ENCODE measurements at regions not wholly inside any gene's neighbourhood (a gene's known extent, or its start where the extent isn't known, plus 50 kb on each side); places are given as distances from the start of the nearest gene placed in this dataset.

DNA sequence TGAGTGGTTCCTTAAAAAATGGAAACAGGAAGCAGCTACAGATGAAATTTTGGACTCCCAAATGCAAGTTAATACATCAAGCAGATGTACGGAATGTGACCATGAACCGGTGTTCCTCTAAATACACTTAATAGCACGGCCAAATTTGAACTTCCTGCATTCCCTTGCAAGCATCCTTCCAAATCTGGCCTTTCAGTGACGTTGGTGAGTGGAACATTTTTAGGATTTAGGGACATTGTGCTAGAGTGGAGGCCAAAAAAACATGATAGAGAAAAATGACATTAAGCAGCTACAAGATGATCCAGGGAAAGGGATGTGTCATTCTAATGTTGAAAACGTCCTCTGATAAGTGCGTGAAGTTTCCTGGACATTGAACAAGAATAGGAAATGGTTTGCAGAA lies 62.1 kb downstream of the CTAGE1 start:
- in situ Hi-C loops (cut with HindIII; ENCODE audit: low pct_unique_long_range_greater_than_20kb, low sequenced_read_pairs) = no loop called here
- DNase-seq (ENCODE audit: low read depth, low spot score) = no peak

DNA sequence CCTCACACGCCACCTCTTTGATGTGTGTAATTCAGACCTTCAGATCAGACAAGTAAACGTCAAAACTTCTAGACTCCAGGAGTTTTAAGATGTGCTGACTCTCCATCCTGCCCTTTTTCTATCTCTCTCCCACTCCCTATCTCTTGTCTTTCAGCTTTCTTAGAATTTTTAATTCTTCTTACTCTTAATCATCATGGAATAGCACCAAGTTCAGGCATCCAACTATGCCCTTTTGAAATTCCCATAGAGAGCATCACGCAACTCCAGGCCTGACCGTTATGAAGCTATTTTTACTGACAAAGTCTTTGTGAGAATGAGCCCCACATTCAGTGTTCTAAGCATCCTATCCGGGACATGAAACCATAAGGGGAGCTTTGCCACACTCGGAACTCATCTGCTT lies 62.6 kb downstream of the CTAGE1 start:
- DNase-seq (ENCODE audit: low read depth, low spot score) = no peak
- in situ Hi-C loops (cut with HindIII; ENCODE audit: low pct_unique_long_range_greater_than_20kb, low sequenced_read_pairs) = no loop called here

DNA sequence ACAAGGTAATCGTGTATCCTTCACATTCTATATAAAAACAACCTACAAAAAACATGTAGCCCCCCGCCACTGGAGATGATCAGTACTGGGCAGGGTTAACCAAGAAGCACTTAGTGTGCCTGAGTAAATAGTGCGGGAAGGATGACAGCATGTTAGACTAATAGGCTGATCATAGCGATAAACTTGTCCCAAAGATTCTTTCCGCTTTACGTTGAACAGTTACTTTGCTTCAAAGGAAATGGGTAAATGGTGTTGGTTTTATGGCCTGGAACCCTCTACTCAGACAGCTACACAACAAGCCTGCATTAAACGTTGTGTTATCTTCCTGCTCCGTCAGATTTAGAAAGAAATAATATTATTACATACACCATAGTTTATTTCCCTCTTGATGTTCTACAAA lies 67.7 kb downstream of the CTAGE1 start:
- DNase-seq (ENCODE audit: low read depth, low spot score) = no peak
- in situ Hi-C loops (cut with HindIII; ENCODE audit: low pct_unique_long_range_greater_than_20kb, low sequenced_read_pairs) = no loop called here

DNA sequence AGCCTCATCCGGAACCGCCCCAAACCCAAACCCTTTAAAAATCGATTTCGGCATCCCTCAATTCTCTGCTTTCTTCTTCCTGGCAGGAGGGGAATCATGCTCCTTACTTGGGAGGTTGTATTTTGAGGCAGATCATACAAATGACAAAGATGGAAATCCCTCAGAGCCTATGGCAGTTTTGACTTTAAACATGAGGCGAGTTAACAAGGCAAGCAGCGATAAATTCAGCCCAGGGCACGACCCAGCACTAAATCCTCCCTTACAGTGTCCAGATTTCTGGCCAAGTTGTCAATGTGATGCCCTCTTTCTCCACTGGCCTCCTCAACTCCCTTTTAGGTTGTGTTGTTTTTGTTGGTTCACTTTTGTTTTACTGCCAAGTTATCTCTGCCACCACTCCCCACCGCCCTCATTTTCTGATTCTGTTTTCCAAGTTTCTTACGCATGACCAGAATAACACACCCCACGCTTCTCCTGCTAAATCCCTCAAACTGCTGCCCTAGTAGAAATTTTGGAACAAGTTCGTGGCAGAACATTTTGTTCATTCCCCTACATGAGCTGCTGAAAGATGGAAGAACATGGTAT lies 68.3 kb downstream of the CTAGE1 start:
- in situ Hi-C loops (cut with HindIII; ENCODE audit: low pct_unique_long_range_greater_than_20kb, low sequenced_read_pairs) = no loop called here
- DNase-seq (ENCODE audit: low read depth, low spot score) = no peak

DNA sequence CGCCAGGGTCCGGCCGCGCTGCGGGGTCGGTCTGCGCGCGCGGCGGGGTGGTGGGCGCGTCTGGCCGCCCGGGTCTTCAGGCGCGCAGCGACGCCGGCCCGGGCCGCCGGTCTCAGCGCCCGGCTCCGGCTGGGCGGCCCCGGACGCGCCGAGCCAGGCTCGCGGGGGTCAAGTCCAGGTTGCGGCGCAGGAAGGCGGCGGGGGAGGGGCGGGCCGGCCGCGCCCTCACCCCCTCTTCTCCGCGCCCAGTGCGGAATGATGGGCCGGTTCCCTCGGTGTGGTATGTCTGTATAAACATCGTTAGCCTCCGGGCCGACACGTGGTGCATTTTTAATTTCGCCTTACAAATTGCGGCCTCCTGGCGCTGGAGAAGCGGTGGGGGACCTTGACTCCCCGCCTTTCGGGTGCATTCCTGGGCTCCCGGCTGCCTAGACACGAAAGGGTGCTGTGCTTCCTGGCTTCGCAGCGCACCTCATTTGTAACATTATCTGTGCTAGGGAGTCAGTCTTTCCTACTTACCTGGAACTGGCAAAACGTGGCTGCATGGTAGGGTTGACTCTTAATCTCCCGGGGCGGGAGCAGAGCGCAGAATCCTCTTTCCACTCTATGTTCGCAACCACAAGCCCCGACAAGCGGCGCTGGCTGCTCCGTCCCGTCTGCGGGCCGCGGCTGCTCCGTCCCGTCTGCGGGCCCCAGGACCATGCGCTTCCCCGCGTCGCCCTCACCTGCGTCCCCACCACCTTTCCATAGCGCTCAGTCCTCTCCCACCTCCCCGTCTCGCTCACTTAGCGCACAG lies 69.0 kb downstream of the CTAGE1 start:
- in situ Hi-C loops (cut with HindIII; ENCODE audit: low pct_unique_long_range_greater_than_20kb, low sequenced_read_pairs) = no loop called here

GRCh38 chr18:22347606-22348511 lies 69.9 kb downstream of the CTAGE1 start:
- in situ Hi-C loops (cut with HindIII; ENCODE audit: low pct_unique_long_range_greater_than_20kb, low sequenced_read_pairs) = no loop called here
- DNase-seq (ENCODE audit: low read depth, low spot score) = no peak

More for the DNA sequence above, 69.0 kb downstream of the CTAGE1 start:
- DNase-seq (ENCODE audit: low read depth, low spot score) = no peak

DNA sequence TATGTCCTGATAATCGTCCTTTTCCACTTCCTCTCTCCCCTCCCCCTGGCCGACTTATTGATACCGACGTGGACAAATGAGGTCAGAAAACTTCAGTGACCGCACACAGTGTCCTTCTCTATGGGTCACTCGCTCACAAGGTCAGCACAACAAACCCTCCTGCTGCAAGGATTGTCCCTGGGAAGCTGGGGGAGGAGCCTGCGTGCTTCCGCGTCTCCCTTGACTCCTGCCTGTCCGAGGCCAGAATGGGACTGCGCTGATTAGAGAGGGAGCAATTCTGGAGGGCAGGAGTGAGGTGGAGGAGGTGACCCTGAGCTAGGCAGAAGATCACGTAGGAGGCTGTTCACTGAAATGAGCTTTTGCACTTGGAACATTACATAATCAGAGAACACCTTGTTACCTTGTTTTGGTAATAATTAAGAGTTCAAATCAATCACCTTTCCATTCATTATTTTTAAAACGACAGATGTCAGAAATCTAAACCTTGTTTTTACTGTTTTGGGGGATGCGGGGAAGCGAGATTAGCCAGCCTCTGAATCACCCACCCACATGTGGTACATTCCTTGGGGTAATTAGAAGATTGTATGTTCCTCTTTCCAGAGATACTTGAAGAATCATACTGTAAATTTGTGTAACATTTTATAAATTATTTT lies 70.6 kb downstream of the CTAGE1 start:
- in situ Hi-C loops (cut with HindIII; ENCODE audit: low pct_unique_long_range_greater_than_20kb, low sequenced_read_pairs) = no loop called here
- DNase-seq (ENCODE audit: low read depth, low spot score) = no peak

DNA sequence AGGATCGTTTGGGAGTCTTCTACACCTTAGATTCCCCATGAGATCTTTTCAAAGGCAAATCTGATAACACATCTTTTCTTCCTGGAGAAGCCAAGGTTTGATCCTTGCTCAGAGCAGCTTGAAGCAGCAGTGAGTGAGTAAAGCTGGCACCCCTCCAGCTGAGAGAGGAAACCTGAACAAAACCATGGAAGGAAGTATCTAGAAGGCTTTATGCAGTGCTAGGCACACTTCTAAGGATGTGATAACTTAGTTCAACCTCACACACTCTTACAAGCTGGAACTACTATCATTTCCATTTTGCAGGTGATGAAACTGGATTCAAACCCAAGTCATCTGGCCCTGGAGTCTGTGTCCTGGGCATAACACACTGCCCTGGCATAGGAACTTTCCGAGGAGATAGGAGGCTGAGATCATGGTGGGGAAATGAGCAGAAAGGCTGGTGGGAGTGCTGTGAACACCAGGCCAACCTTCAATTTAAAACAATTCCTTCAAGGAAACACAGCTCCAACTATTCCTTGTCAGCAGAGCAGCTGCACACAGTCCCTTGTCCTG lies 71.2 kb downstream of the CTAGE1 start:
- in situ Hi-C loops (cut with HindIII; ENCODE audit: low pct_unique_long_range_greater_than_20kb, low sequenced_read_pairs) = no loop called here
- no peak for DNase-seq (ENCODE audit: low read depth, low spot score)

- in situ Hi-C loops (cut with HindIII; ENCODE audit: low pct_unique_long_range_greater_than_20kb, low sequenced_read_pairs) = no loop called here
These were observed 72.0 kb downstream of the CTAGE1 start for GRCh38 chr18:22345718-22346117.

GRCh38 chr18:22344908-22345670 lies 72.6 kb downstream of the CTAGE1 start:
- no peak for DNase-seq (ENCODE audit: low read depth, low spot score)
- in situ Hi-C loops (cut with HindIII; ENCODE audit: low pct_unique_long_range_greater_than_20kb, low sequenced_read_pairs) = no loop called here

More at GRCh38 chr18:22345718-22346117, 72.0 kb downstream of the CTAGE1 start:
- DNase-seq (ENCODE audit: low read depth, low spot score) = no peak

GRCh38 chr18:22344445-22344844 lies 73.3 kb downstream of the CTAGE1 start:
- in situ Hi-C loops (cut with HindIII; ENCODE audit: low pct_unique_long_range_greater_than_20kb, low sequenced_read_pairs) = no loop called here
- no peak for DNase-seq (ENCODE audit: low read depth, low spot score)

- DNase-seq (ENCODE audit: low read depth, low spot score) = no peak
- in situ Hi-C loops (cut with HindIII; ENCODE audit: low pct_unique_long_range_greater_than_20kb, low sequenced_read_pairs) = no loop called here
These were observed 74.1 kb downstream of the CTAGE1 start for GRCh38 chr18:22343613-22344012.

DNA sequence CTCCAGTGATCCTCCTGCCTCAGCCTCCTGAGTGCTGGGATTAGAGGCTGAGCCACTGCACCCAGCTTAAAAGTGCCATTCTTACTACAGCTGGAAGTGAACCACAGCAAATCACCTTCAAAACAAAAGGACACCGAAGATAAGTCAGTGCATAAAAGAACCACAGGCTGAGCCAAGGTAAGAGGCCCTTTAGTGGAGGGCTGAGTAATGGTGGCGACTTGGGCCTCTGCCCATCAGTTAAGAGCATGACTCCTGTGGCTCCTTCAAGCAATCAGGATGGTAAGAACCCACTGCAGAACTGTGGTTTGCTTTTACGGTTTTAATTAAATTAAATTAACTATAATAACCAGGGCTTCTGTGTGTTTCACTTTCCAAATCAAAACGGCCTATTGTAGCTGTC lies 75.1 kb downstream of the CTAGE1 start:
- DNase-seq (ENCODE audit: low read depth, low spot score) = no peak

DNA sequence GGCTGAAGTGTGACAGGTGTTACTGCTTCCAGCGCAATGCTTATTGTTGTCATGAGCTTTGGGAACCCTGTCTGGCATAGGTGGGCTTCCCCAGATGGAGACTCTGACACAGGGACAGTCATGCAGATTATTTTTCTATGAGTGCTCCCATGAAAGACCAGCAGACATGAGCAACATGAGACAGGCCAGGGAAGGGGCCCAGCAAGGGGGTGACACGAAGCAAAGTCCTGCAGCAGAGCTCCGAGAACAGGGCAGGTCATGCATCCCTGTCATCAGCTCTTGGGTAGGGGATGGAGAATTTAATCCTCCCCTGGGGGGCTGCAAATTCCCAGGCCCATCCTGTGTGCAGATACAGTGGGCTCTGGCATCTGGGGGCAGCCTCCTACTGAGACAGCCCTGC lies 77.4 kb downstream of the CTAGE1 start:
- in situ Hi-C loops (cut with HindIII; ENCODE audit: low pct_unique_long_range_greater_than_20kb, low sequenced_read_pairs) = no loop called here
- no peak for DNase-seq (ENCODE audit: low read depth, low spot score)

More for the DNA sequence above, 75.1 kb downstream of the CTAGE1 start:
- in situ Hi-C loops (cut with HindIII; ENCODE audit: low pct_unique_long_range_greater_than_20kb, low sequenced_read_pairs) = no loop called here

DNA sequence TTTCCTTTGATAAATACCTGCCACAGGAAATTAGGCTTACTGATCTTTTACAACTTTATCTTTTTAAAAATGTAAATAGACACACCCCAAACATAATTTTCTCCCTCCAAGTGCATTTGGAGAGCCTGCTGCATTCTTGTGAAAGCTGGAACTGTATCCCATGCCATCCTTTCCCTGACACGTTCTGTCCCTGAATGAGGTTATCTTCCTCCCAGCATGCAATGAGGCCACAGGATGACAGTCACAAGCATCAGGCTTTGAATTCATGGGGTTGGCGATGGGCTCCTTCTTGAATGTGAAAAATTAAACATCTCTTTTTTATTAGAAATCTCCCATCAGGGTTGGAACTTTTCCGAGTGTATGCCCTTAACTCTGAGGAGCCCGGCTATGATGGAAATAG lies 77.8 kb downstream of the CTAGE1 start:
- no peak for DNase-seq (ENCODE audit: low read depth, low spot score)
- in situ Hi-C loops (cut with HindIII; ENCODE audit: low pct_unique_long_range_greater_than_20kb, low sequenced_read_pairs) = no loop called here

- in situ Hi-C loops (cut with HindIII; ENCODE audit: low pct_unique_long_range_greater_than_20kb, low sequenced_read_pairs) = no loop called here
- no peak for DNase-seq (ENCODE audit: low read depth, low spot score)
These were observed 79.9 kb downstream of the CTAGE1 start for GRCh38 chr18:22337833-22338232.

GRCh38 chr18:22337306-22337705 lies 80.4 kb downstream of the CTAGE1 start:
- DNase-seq (ENCODE audit: low read depth, low spot score) = no peak
- in situ Hi-C loops (cut with HindIII; ENCODE audit: low pct_unique_long_range_greater_than_20kb, low sequenced_read_pairs) = no loop called here
